Fibroblast of lung (primary cell): ENCODE measurements at regions not wholly inside any gene's neighbourhood (a gene's known extent, or its start where the extent isn't known, plus 50 kb on each side); places are given as distances from the start of the nearest gene placed in this dataset.

Source experiments
- CTCF ChIP-seq, 2 donors: IDR thresholded peaks in 1 of 2; conservative IDR thresholded peaks in 1 of 2; 1 replicate in 1 of 2; 2 replicates in 1 of 2; pipeline ENCODE4 v1.5.1; 2011 to 2012; ENCODE audit warnings: low read length in 2 of 2, control low read depth in 1 of 2, inconsistent platforms in 1 of 2, low read depth in 1 of 2, mild to moderate bottlenecking in 1 of 2
- EZH2 ChIP-seq: IDR thresholded peaks from 2 replicates; pipeline ENCODE4 v1.5.1; 2012; ENCODE audit warnings: low read length, control low read depth, mild to moderate bottlenecking; ENCODE audit errors: missing control alignments

- TF ChIP-seq CTCF (conservative IDR thresholded peaks at IDR 0.05 in 1 of 2, IDR thresholded peaks at IDR 0.05 in 1 of 2; ENCODE audit: low read depth in 1 of 2, low read length in 2 of 2) (no peak), EZH2 (no peak)
Measured at GRCh38 chr6:85132091-85132490, 317.8 kb upstream of the NT5E start.
